GM06990 (cell line): ENCODE measurements at regions not wholly inside any gene's neighbourhood (a gene's known extent, or its start where the extent isn't known, plus 50 kb on each side); places are given as distances from the start of the nearest gene placed in this dataset.

Experiments used
- DNase-seq: peaks from one replicate; pipeline ENCODE4 v3.0.0-alpha.2; 2011; ENCODE audit not compliant: insufficient read length; ENCODE audit errors: extremely low read depth
- H3K27me3 ChIP-seq: replicated peaks from 2 replicates; pipeline ENCODE4 v1.6.0; 2011; ENCODE audit warnings: low read length; ENCODE audit not compliant: control insufficient read depth, insufficient read depth
- H3K36me3 ChIP-seq: 2 replicates; pipeline ENCODE4 v1.5.1; 2011; ENCODE audit warnings: low read length; ENCODE audit not compliant: control insufficient read depth, insufficient read depth
- H3K4me3 ChIP-seq: replicated peaks from 2 replicates; pipeline ENCODE4 v1.5.1; 2011; ENCODE audit warnings: low read depth, mild to moderate bottlenecking, control low read depth, low read length
- CTCF ChIP-seq: IDR thresholded peaks from 2 replicates; pipeline ENCODE4 v1.5.1; 2011; ENCODE audit warnings: low read length, control low read depth, mild to moderate bottlenecking, inconsistent platforms; ENCODE audit not compliant: insufficient read depth, poor library complexity, severe bottlenecking

GRCh38 chr2:235271936-235272335 lies 221.9 kb upstream of the AGAP1 start:
- H3K4me3 ChIP-seq: no peak overlapping the region
- no peak for TF ChIP-seq CTCF
- DNase-seq: no peak
- H3K27me3 ChIP-seq: no peaks in the 10 kb centered on the region
- no peaks in the 10 kb centered on the region for H3K36me3 ChIP-seq

- no peak for DNase-seq
- Histone ChIP-seq H3K36me3 (no peaks in the 10 kb centered on the region), H3K4me3 (no peak overlapping the region), H3K27me3 (no peaks in the 10 kb centered on the region)
- no peak for TF ChIP-seq CTCF
Measured at GRCh38 chr2:235274023-235274422, 219.8 kb upstream of the AGAP1 start.

GRCh38 chr2:235277485-235277884 lies 216.4 kb upstream of the AGAP1 start:
- DNase-seq: no peak
- no peaks in the 10 kb centered on the region for H3K36me3 ChIP-seq
- no peak for TF ChIP-seq CTCF
- H3K4me3 ChIP-seq: no peak overlapping the region
- H3K27me3 ChIP-seq: no peaks in the 10 kb centered on the region

- no peak for TF ChIP-seq CTCF
- no peaks in the 10 kb centered on the region for H3K36me3 ChIP-seq
- no peaks in the 10 kb centered on the region for H3K27me3 ChIP-seq
- DNase-seq: no peak
- H3K4me3 ChIP-seq: no peak overlapping the region
Measured at GRCh38 chr2:235278771-235279355, 215.0 kb upstream of the AGAP1 start.

GRCh38 chr2:235279965-235280364 lies 213.9 kb upstream of the AGAP1 start:
- no peak for DNase-seq
- Histone ChIP-seq H3K36me3 (no peaks in the 10 kb centered on the region), H3K4me3 (no peak overlapping the region), H3K27me3 (no peaks in the 10 kb centered on the region)
- TF ChIP-seq CTCF: no peak

- Histone ChIP-seq H3K36me3 (no peaks in the 10 kb centered on the region), H3K4me3 (no peak overlapping the region), H3K27me3 (no peaks in the 10 kb centered on the region)
- no peak for DNase-seq
- no peak for TF ChIP-seq CTCF
Measured at GRCh38 chr2:235283246-235283645, 210.6 kb upstream of the AGAP1 start.
